ENCODE measurements at regions not wholly inside any gene's neighbourhood (a gene's known extent, or its start where the extent isn't known, plus 50 kb on each side); places are given as distances from the start of the nearest gene placed in this dataset.

DNA sequence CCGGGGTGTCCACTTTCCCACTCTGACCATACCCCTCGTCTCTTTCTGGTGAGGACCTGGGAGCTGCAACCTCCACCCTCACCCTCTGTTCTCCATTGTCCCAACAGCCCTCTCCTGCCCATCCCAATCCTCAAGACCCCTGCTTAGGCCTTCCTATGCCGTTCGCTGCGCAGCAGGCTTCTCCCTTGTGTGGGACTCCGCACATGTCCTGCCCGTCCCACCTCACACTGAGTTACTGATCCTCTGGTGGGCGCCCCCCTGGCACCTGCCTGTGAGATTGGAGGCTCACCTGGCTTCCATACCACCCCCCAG is 119.5 kb upstream of the SNTG2 start:
- DNase-seq (ENCODE audit: low read depth, low spot score) = no peak
- no peak overlapping the region for H3K4me3 ChIP-seq (ENCODE audit: low read depth, low read length)
- TF ChIP-seq, protein P1, sequence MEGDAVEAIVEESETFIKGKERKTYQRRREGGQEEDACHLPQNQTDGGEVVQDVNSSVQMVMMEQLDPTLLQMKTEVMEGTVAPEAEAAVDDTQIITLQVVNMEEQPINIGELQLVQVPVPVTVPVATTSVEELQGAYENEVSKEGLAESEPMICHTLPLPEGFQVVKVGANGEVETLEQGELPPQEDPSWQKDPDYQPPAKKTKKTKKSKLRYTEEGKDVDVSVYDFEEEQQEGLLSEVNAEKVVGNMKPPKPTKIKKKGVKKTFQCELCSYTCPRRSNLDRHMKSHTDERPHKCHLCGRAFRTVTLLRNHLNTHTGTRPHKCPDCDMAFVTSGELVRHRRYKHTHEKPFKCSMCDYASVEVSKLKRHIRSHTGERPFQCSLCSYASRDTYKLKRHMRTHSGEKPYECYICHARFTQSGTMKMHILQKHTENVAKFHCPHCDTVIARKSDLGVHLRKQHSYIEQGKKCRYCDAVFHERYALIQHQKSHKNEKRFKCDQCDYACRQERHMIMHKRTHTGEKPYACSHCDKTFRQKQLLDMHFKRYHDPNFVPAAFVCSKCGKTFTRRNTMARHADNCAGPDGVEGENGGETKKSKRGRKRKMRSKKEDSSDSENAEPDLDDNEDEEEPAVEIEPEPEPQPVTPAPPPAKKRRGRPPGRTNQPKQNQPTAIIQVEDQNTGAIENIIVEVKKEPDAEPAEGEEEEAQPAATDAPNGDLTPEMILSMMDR (IDR thresholded peaks at IDR 0.05; ENCODE audit: insufficient read depth, low read length, missing control alignments) = no peak
- ChIA-PET POLR2A (no interaction called here), CTCF (no interaction called here)

DNA sequence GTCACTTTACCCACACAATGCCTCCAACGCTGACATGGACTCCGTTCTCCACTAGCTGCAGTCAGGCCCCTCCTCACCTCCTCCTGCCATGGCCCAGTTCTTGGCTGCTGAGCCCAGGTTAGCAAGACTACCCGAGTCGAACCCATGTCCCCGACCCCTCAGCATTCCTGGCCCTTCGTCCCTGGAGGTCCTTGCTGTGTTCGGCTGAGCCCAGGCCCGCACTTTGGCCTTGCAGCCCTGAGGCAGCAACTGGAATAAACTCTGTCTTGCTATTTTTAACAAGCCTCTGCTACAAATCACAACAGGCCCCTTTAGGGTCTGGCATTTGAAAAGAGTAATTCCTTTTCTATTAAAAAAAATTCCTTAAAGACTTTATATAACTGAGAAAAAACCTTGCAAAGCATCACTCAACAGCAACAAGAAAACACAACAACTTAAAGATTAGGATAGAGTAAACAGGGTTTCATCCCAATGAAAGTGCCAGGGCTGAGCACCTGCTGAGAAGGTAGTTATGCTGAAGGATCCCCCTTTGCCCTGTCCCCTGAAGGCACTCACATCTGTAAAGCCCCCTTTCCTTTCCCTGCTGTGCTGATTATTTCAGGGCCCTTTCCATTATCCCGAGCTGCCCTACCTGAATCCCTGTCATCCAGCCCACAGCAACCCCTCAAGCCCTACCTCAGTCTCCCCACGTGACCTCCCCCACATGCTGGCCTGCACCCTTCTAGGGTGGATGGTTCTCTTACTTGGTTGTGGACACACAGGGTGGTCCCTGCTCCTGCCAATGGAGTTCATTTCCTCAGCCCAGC is 120.0 kb upstream of the SNTG2 start:
- no peak for DNase-seq (ENCODE audit: low read depth, low spot score)
- no peak overlapping the region for H3K4me3 ChIP-seq (ENCODE audit: low read depth, low read length)
- ChIA-PET CTCF (no interaction called here), POLR2A (no interaction called here)
- TF ChIP-seq, protein P1 (IDR thresholded peaks at IDR 0.05; ENCODE audit: insufficient read depth, low read length, missing control alignments) = no peak

DNA sequence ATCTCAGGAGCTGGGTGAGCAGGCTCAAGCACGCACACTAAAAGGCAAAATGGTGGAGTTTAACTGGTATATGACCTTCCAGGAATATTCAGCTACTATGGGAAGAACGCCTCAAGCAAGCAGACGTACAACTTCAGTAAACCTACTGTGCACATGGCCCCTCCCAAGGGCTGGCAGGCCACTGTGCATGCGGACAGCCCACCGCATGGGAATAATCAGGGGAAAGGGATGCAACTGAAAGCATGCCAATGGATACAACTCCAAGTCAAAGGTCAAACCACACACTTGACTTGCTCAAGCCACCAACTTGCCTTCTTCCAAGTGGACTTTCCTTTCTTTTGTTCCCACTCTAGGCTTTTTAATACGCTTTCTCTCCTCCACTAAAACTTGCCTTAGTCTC is 121.6 kb upstream of the SNTG2 start:
- CTCF ChIA-PET = no interaction called here
- TF ChIP-seq, protein P1 (IDR thresholded peaks at IDR 0.05; ENCODE audit: insufficient read depth, low read length, missing control alignments) = no peak
- H3K4me3 ChIP-seq (ENCODE audit: low read depth, low read length) = no peak overlapping the region
- POLR2A ChIA-PET = no interaction called here
- no peak for DNase-seq (ENCODE audit: low read depth, low spot score)

DNA sequence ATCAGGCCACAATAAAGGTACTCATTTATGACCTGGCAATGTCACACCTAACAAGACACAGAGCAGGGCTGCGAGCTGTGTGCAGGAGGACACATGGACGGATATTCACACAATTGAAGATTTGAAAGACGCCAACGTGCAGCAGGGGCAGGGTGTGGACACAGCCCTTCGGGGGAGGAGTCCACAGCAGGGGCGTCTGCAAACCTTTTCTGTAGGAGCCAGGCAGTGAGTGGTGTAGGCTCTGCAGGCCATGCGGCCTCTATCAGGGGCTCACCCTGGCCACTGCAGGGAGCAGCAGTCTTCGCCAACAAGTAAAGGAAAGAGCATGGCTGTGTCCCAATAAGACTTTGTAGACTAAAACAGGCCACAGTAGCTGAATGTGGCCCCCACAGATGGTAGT is 125.7 kb upstream of the SNTG2 start:
- CTCF ChIA-PET = no interaction called here
- H3K4me3 ChIP-seq (ENCODE audit: low read depth, low read length) = no peak overlapping the region
- POLR2A ChIA-PET = no interaction called here
- TF ChIP-seq, protein P1 (IDR thresholded peaks at IDR 0.05; ENCODE audit: insufficient read depth, low read length, missing control alignments) = no peak
- DNase-seq (ENCODE audit: low read depth, low spot score) = no peak

DNA sequence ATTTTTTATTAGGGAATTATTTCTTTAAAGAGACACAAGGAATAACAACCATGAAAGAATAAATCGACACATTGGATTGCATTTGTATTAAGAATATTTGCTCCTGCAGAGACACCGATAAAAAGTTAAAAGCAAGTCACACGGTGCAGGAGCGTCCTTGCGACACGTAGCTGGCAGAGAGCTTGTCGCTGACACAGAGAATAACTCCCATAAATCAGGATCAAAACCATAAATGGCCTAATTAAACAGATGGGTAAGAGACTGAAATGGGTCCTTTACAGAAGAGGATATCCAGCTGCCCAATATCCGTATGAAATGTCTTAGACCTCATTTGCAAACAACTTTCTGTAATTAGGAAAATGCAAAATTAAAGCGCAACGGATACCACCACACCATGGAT is 126.1 kb upstream of the SNTG2 start:
- H3K4me3 ChIP-seq (ENCODE audit: low read depth, low read length) = no peak overlapping the region
- ChIA-PET CTCF (no interaction called here), POLR2A (no interaction called here)
- DNase-seq (ENCODE audit: low read depth, low spot score) = no peak
- TF ChIP-seq, protein P1 (IDR thresholded peaks at IDR 0.05; ENCODE audit: insufficient read depth, low read length, missing control alignments) = no peak

DNA sequence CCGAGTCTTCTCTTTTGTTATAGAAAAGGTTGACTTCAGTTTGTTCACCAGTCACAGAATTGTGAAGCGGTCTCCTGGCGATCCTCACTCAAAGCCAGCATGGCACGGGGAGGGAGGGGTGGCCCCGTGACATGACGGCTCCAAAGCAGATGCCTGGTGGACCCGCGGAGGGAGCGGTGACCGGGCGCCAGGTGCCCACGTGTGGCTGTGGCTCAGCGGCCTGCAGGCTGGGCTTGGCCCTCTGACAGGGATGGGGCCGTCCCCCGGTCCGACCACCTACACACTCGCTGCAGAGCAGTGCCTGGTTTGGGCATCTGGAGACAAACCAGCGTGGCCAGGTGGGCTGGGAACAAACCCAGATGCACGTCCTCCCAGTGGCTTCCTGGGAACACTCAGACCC is 129.1 kb upstream of the SNTG2 start:
- DNase-seq (ENCODE audit: low read depth, low spot score) = no peak
- H3K4me3 ChIP-seq (ENCODE audit: low read depth, low read length) = no peak overlapping the region
- POLR2A ChIA-PET = no interaction called here
- TF ChIP-seq, protein P1 (IDR thresholded peaks at IDR 0.05; ENCODE audit: insufficient read depth, low read length, missing control alignments) = no peak
- CTCF ChIA-PET = no interaction called here
